ENCODE measurements at regions not wholly inside any gene's neighbourhood (a gene's known extent, or its start where the extent isn't known, plus 50 kb on each side); places are given as distances from the start of the nearest gene placed in this dataset.

GRCh38 chr4:138473339-138473738, 231.2 kb upstream of the SLC7A11 start:
- TF ChIP-seq ZFP30 (CRISPR knock-in tag; IDR thresholded peaks at IDR 0.05): no peak
- TF ChIP-seq TOX (CRISPR knock-in tag; IDR thresholded peaks at IDR 0.05; ENCODE audit: borderline replicate concordance): no peak
- TF ChIP-seq, protein P1, sequence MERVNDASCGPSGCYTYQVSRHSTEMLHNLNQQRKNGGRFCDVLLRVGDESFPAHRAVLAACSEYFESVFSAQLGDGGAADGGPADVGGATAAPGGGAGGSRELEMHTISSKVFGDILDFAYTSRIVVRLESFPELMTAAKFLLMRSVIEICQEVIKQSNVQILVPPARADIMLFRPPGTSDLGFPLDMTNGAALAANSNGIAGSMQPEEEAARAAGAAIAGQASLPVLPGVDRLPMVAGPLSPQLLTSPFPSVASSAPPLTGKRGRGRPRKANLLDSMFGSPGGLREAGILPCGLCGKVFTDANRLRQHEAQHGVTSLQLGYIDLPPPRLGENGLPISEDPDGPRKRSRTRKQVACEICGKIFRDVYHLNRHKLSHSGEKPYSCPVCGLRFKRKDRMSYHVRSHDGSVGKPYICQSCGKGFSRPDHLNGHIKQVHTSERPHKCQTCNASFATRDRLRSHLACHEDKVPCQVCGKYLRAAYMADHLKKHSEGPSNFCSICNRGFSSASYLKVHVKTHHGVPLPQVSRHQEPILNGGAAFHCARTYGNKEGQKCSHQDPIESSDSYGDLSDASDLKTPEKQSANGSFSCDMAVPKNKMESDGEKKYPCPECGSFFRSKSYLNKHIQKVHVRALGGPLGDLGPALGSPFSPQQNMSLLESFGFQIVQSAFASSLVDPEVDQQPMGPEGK (CRISPR knock-in tag; IDR thresholded peaks at IDR 0.05; ENCODE audit: borderline replicate concordance): no peak
- TF ChIP-seq ZNF8 (CRISPR knock-in tag; IDR thresholded peaks at IDR 0.05): no peak
- TF ChIP-seq OSR1 (CRISPR knock-in tag; IDR thresholded peaks at IDR 0.05): no peak
- TF ChIP-seq CSDC2 (CRISPR knock-in tag; IDR thresholded peaks at IDR 0.05): no peak

Measured in SK-N-SH treated with all-trans-retinoic acid at 6 μM for 48 hours (cell line).